Gastroesophageal sphincter (tissue), 3 donors: ENCODE measurements at regions not wholly inside any gene's neighbourhood (a gene's known extent, or its start where the extent isn't known, plus 50 kb on each side); places are given as distances from the start of the nearest gene placed in this dataset.

Experiments used
- EP300 ChIP-seq: sonication (generic); formaldehyde crosslinking; IDR thresholded peaks from one replicate; pipeline ENCODE4 v1.6.1; 2017; ENCODE audit warnings: antibody characterized with exemption, mild to moderate bottlenecking
- TF ChIP-seq, protein P1 (sequence below), 4 experiments: fragments of 200-600 bp in 2 of 4; fragments of 450-650 bp in 2 of 4; sonication (generic) in 1 of 4; IDR thresholded peaks; one replicate each; pipeline ENCODE4 v1.5.1; 2017 to 2019; ENCODE audit warnings: antibody characterized with exemption in 4 of 4, mild to moderate bottlenecking in 2 of 4, moderate library complexity in 2 of 4

- TF ChIP-seq EP300 = no peak
- TF ChIP-seq, protein P1, sequence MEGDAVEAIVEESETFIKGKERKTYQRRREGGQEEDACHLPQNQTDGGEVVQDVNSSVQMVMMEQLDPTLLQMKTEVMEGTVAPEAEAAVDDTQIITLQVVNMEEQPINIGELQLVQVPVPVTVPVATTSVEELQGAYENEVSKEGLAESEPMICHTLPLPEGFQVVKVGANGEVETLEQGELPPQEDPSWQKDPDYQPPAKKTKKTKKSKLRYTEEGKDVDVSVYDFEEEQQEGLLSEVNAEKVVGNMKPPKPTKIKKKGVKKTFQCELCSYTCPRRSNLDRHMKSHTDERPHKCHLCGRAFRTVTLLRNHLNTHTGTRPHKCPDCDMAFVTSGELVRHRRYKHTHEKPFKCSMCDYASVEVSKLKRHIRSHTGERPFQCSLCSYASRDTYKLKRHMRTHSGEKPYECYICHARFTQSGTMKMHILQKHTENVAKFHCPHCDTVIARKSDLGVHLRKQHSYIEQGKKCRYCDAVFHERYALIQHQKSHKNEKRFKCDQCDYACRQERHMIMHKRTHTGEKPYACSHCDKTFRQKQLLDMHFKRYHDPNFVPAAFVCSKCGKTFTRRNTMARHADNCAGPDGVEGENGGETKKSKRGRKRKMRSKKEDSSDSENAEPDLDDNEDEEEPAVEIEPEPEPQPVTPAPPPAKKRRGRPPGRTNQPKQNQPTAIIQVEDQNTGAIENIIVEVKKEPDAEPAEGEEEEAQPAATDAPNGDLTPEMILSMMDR (IDR thresholded peaks at IDR 0.05) = no peak
Measured at GRCh38 chr18:60980422-60981005, 352.7 kb upstream of the CDH20 start.
